ENCODE measurements at regions not wholly inside any gene's neighbourhood (a gene's known extent, or its start where the extent isn't known, plus 50 kb on each side); places are given as distances from the start of the nearest gene placed in this dataset.
A peak's percentile ranks its signal among the peaks of the same experiment; 100 is the strongest.
"Not testable (repeated sequence)": the region's sequence is repeated elsewhere in the genome, so short reads cannot be mapped to it uniquely, and the experiment has no call there.

DNA sequence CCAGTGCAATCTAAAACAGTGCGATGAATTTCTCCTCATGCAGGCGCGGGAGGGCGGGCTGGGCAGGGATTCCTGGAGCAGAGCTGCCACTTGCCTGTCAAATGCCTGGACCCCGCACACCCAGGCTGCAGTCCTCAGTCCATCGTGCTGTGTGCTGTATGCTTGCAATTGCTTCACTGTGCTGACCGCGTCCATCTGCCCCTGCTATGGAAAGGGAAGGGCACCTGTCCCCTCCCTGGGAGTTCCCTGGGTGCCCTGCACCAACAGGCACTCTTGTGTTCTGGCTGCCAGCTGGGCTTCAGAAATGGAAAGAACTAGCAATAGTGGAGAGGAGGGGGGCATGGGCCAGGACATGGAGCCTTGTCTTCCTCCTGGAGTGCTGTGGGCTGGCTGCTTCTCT, 185.4 kb upstream of the B3GAT1 start:
- no peak overlapping the region for H3K4me3 ChIP-seq (ENCODE audit: low read length)
- TF ChIP-seq, protein P1, sequence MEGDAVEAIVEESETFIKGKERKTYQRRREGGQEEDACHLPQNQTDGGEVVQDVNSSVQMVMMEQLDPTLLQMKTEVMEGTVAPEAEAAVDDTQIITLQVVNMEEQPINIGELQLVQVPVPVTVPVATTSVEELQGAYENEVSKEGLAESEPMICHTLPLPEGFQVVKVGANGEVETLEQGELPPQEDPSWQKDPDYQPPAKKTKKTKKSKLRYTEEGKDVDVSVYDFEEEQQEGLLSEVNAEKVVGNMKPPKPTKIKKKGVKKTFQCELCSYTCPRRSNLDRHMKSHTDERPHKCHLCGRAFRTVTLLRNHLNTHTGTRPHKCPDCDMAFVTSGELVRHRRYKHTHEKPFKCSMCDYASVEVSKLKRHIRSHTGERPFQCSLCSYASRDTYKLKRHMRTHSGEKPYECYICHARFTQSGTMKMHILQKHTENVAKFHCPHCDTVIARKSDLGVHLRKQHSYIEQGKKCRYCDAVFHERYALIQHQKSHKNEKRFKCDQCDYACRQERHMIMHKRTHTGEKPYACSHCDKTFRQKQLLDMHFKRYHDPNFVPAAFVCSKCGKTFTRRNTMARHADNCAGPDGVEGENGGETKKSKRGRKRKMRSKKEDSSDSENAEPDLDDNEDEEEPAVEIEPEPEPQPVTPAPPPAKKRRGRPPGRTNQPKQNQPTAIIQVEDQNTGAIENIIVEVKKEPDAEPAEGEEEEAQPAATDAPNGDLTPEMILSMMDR (conservative IDR thresholded peaks at IDR 0.05; ENCODE audit: low read depth, low read length), result no peak
- no peak for DNase-seq (ENCODE audit: low read depth)

DNA sequence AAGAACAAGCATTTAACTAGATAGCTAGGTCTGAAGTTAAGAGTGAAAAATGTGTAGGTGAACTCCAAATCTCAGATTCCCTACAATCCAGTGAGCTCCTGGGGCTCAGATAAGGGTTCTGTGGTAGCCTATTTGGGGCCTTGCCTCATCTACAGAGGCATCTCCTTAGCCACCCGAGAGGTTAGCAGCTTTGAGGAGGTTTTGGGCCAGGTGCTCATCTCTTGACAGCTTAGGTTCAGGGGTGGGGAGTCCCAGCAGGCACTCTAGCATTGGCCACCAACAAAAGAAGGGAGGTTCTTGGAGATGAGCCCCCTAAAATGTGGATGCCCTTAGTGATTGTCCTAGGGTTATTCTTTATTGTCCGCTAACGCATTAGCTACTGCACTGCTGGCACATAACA, 184.4 kb upstream of the B3GAT1 start:
- H3K4me3 ChIP-seq (ENCODE audit: low read length), result no peak overlapping the region

DNA sequence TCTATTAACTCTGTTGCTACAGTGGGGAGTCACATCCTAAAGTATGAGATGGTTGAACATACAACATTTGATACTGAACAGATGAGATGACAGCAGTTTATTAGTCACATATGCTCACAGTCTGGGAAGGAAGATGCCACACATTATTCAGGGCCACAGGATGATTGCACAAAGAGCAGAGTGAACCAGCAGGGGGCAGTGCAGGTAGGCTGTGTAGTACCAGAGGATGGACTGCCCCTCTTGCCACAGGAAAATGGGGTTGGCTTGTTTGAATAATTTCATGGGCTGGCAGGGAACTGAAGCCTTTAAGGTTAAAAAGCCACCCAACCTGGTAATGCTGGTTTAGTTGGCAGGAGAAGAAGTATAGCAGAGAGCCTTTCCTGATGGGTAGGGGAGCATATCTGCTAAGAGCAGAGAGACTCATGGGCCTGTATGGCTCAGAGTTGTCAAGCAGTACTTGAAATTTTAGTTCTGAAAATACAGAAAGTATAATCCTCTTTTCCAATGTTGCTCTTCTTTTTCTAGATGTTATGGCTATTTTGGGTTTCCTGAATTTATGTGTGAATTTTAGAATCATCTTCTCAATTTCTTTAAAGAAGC, 180.4 kb upstream of the B3GAT1 start:
- no peak for DNase-seq (ENCODE audit: low read depth)
- TF ChIP-seq, protein P1 (conservative IDR thresholded peaks at IDR 0.05; ENCODE audit: low read depth, low read length), result peak; percentile 26
- H3K4me3 ChIP-seq (ENCODE audit: low read length), result no peak overlapping the region

More for the DNA sequence above, 184.4 kb upstream of the B3GAT1 start:
- TF ChIP-seq, protein P1 (conservative IDR thresholded peaks at IDR 0.05; ENCODE audit: low read depth, low read length), result no peak
- DNase-seq (ENCODE audit: low read depth), result no peak

DNA sequence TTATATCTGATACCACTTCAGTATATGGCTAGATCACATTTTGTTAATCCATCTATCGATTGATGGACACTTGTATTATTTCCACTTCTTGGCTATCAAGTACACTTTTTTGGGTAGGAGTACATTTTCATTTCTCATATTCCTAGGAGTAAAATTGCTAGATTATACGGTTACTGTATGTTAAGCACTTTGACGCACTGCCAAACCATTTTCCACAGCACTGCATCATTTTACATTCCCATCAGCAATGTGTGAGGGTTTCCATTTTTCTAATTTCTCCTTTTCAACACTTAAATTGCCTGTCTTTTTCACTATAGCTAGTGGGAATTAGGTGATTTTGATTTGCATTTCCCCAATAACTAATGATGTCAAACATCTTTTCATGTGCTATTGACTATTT, 179.3 kb upstream of the B3GAT1 start:
- no peak for DNase-seq (ENCODE audit: low read depth)

DNA sequence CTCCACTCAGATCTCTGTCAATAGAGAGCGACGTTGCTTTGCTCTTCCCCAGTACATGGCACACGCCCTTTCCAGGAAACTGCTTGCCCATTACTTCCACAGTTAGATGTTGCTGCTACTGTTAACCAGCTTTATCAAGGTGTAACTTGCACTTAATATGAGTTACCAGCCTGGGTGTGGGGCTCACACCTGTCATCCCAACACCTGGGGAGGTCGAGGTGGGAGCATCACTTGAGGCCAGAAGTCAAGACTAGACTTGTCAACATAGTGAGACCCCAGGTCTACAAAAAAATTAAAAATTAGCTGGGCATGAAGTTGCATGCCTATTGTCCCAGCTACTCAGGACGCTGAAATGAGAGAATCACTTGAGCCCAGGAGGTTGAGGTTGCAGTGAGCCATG, 177.1 kb upstream of the B3GAT1 start:
- no peak for DNase-seq (ENCODE audit: low read depth)

More for the DNA sequence above, 179.3 kb upstream of the B3GAT1 start:
- TF ChIP-seq, protein P1 (conservative IDR thresholded peaks at IDR 0.05; ENCODE audit: low read depth, low read length), result no peak
- H3K4me3 ChIP-seq (ENCODE audit: low read length), result no peak overlapping the region

DNA sequence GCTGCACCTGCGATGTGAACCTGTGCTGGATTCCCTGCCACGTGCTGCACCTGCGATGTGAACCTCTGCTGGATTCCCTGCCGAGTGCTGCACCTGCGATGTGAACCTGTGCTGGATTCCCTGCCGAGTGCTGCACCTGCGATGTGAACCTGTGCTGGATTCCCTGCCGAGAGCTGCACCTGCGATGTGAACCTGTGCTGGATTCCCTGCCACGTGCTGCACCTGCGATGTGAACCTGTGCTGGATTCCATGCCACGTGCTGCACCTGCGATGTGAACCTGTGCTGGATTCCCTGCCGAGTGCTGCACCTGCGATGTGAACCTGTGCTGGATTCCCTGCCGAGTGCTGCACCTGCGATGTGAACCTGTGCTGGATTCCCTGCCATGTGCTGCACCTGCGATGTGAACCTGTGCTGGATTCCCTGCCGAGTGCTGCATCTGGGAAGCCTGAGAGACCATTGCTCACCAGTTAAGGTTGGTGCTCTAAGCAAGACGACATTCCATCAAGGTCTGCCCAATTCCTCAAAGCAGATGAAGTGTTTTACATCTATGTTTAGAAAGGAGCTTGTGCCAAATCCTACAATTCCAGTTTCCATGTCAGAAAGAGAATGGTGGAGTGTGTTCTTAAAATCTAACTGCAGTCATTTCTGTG, 176.5 kb upstream of the B3GAT1 start:
- not testable (repeated sequence) for DNase-seq (ENCODE audit: low read depth); H3K4me3 ChIP-seq (ENCODE audit: low read length)

More for the DNA sequence above, 177.1 kb upstream of the B3GAT1 start:
- TF ChIP-seq, protein P1 (conservative IDR thresholded peaks at IDR 0.05; ENCODE audit: low read depth, low read length), result no peak
- H3K4me3 ChIP-seq (ENCODE audit: low read length), result no peak overlapping the region

DNA sequence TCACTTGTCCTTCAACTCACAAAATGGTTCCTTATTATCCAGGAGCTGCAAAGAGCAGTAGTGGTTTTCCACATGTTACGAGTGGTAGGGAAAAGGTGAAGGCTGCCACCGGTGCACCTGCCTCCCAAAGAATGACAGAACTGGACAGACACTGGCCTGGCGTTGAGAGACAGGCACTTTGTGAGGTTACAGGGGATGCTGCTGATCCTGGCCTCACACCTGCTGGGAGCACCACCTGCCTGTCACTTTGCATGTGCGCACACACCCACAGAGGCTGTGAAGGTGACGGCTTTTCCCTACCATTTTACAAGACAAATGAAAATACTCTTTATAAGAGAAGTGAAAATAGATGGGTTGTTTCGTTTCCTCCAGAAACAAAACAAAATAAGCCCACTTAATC, 175.3 kb upstream of the B3GAT1 start:
- TF ChIP-seq, protein P1 (conservative IDR thresholded peaks at IDR 0.05; ENCODE audit: low read depth, low read length), result no peak
- no peak for DNase-seq (ENCODE audit: low read depth)
- H3K4me3 ChIP-seq (ENCODE audit: low read length), result no peak overlapping the region
